Fibroblast of skin of back (primary cell): ENCODE measurements at regions not wholly inside any gene's neighbourhood (a gene's known extent, or its start where the extent isn't known, plus 50 kb on each side); places are given as distances from the start of the nearest gene placed in this dataset.
A peak's percentile ranks its signal among the peaks of the same experiment; 100 is the strongest.

Experiments used
- DNase-seq: peaks from one replicate; pipeline ENCODE4 v3.0.0-alpha.2; 2013

DNA sequence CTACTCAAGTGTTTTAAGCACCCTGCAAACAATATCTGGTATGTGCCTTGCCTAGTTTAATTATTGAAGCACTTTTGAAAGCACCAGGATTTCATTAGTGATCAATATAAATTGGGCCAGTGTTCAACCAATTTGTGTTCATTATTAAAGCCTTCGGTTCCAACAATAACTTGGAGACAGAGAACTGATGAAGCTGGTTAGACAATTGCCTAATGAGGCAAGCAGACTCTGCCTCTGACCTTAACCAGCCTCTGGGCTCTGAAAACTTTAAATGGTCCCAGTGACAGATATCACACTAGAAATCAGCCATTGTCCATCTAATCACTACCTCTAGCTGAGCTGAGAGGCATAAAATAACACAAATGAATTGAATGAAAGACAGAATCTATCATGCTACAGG, 139.9 kb upstream of the CNTN6 start:
- no peak for DNase-seq

DNA sequence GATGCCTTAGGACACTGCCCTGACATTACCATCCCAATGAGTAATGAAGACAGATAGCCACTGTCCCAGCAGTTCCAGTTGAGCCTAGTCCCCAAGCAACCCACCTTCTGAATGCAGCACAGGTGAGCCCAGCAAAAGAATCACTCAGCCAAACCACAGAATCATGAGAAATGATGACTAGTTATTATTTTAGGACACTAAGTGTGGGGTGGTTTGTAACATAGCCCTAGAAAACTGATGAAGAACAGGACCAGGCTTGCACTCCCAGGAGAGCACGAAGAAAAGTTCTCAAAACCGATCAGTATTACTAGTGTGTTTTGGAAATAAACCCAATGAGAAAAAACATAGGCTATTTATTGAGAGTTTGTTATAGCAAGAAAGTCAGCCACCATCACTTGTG, 129.6 kb upstream of the CNTN6 start:
- DNase-seq: no peak

GRCh38 chr3:963755-964154, 129.1 kb upstream of the CNTN6 start:
- no peak for DNase-seq

- DNase-seq: no peak
Measured at GRCh38 chr3:965826-966225, 127.0 kb upstream of the CNTN6 start.

DNA sequence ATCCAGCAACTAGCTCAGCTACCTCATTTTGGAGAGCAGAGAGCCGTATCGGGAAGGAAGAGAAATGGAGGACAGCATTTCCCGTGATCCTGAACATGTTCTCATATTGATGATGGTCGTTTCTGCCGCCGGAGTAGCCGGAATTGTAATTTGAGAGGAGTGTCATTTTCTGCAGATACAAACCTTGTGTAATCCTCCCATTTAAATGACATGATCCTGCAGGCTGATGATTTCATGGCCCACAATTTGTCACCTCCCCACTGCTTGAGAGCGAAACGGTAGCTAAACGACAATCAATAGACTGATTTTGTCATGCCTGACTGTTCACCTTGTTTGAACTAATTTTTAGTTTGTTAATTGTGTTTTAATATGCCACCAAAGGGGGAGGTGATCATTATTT, 126.5 kb upstream of the CNTN6 start:
- no peak for DNase-seq

DNA sequence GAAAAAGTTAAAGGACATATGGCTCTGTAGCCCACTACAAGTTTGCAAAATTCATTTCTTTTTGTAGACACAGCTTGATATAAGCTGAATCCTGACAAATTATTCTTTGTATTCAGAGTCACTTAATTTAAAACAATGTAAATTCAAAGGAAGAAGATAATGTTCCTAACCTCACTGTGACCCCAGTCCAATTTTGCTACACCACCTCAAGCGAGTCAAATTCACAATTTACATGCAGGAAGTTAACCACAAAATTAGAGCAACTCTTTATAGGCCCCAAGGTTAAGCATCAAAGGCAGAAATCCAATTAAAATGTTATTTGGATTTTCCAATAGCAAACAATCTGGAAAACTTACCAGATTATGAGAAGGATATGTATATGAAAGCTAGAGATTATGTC, 119.5 kb upstream of the CNTN6 start:
- DNase-seq: no peak

DNA sequence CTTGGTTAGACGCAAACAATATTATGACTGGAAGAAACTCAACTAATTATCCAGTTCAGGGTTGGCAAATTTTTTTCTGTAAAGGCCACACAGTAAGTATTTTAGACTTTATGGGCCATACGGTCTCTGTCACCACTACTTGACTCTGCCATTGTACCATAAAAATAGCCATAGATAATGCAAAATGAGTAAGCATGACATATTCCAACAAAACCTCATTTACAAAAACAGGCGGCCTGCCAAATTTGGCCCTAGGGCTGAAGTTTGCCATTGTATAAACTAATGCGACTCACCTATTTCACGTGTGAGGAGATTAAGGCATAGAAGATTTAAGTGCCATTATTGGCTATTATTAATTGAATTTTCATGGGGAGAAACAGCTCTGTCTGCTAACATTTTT, 116.8 kb upstream of the CNTN6 start:
- DNase-seq: peak; percentile 33

GRCh38 chr3:981156-981555, 111.7 kb upstream of the CNTN6 start:
- DNase-seq: no peak

GRCh38 chr3:988785-989184, 104.0 kb upstream of the CNTN6 start:
- DNase-seq: no peak

- DNase-seq: no peak
Measured at GRCh38 chr3:992871-993270, 100.0 kb upstream of the CNTN6 start.

GRCh38 chr3:1002010-1002409, 90.8 kb upstream of the CNTN6 start:
- no peak for DNase-seq

DNA sequence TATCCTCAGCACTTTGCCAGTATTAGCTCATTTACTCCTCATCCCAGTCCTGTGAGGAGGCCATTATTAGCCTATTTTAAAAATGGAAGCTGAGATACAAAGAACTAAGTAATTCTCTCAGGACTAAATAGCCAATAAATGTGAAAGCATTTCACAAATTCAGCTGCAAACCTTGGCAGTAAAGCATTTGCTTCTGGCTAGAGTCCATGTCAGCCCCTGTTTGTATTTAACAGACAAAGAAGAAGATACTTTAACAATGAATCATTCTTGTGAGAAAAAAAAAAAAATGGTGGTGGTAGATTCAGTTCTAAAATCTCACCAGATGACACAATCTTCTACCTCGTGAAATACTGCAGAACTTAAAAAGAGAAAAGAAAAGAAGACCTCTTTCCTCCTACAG, 85.0 kb upstream of the CNTN6 start:
- peak; percentile 88 for DNase-seq

DNA sequence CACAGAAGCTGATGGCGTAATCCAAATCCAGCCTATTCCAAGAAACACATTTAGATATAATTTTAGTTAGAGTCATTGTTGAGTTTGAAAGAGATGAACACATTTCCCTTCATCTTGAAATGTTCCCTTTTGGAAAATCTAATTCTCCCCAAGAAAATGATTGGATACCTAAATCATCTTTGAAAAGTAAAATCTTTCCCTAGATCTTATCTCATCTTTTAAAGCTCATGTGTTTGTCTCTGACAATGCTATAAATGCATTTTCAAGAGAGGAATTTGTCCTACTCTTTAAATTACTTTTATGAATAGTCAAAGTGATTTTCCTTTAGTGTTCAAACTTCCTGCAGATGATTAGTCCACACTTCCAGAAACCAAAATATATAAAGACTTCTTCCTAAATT, 82.6 kb upstream of the CNTN6 start:
- no peak for DNase-seq

DNA sequence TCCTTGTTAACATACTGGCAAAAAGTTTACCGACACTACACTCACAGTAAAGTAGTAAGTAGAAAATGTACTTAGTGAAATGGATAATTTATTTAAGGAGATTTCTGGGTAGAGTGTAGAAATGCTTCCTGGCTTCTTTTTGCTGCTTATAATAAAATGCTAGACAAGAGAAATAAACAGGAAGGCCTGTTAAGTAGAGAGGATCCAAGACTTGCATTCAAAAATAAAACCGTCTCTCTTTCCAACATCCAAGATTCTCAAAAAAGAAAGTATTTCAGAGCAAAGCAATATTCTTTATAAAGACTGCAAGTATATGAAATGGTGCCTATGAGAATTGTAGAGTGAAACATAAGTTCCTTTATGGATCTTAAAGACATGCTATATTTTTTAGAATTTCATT, 77.0 kb upstream of the CNTN6 start:
- no peak for DNase-seq

GRCh38 chr3:1017870-1018269, 75.0 kb upstream of the CNTN6 start:
- DNase-seq: no peak

DNA sequence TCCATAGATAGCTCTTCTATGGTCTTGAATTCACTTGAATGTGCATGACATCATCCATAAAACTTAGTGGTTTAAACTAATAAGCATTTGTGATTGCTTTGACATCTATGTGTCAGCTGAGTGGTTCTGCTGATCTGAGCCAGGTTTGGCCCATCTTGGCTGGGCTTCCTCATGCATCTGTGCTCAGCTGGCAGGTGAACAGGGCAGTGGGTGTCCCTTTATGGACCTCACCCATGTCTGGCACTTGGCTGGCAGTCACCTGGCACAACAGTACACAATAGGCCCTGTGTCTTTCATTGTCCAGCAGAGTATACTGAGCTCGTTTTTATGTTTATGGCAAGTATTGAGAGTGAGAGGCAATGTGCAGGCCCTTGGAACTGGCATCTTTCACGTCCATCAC, 73.7 kb upstream of the CNTN6 start:
- DNase-seq: no peak

GRCh38 chr3:1026395-1026794, 66.4 kb upstream of the CNTN6 start:
- no peak for DNase-seq

DNA sequence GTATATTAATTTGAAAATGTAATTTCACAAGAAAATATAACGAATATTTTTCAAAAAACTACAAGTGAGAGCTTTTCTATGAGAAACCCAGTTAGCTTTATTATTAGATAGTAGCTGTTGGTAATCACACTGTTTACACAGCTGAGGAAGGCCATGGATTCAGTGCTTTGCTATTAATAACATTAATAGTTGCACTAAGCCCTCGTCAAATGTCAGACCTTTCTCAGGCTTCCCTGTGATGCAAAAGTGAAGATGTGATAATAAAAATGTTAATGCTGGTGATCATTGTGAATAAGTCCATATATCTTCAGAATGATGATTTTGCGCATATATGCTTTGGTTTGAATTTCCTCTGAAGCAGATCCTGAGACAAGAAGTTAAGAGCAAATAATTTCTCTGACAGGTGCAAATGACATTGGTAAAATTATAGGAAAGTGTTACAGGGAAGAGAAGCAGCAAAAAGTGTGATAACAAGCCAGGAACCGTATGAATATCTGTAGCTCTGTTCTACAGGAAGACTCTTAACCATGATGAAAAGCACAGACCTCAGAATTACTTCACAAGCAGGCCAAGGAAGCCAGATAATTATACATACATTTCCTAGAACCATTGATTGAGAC, 56.5 kb upstream of the CNTN6 start:
- DNase-seq: no peak

- peak; percentile 7 for DNase-seq
Measured at GRCh38 chr3:1037631-1038030, 55.2 kb upstream of the CNTN6 start.
